ENCODE measurements at regions not wholly inside any gene's neighbourhood (a gene's known extent, or its start where the extent isn't known, plus 50 kb on each side); places are given as distances from the start of the nearest gene placed in this dataset.

DNA sequence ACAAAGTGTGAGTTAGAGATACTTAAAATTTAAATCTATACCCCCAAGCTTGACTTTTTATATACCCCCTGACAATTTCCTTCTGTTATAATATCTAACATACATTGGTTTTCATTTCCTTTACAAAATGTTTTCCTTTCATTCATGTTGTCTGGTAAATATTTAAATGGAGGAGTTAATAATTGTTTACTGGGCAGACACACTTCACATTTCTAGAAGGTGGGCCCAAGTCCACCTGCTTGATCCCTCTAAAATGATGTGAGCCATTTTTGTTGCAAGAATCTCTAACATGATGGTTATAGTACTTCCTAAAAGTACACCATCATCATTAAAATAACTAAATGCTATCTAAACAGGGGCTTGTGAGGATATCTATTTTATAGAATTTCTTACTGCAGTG lies 155.9 kb downstream of the FAM174A start:
- DNase-seq (no peak), ATAC-seq (no peak)
- Histone ChIP-seq H3K4me1 (no peaks in the 10 kb centered on the region), H3K27me3 (no peaks in the 10 kb centered on the region), H3K36me3 (no peaks in the 10 kb centered on the region), H3K4me3 (no peak overlapping the region), H3K27ac (no peak overlapping the region), H3K9me3 (no peaks in the 10 kb centered on the region)
- intact Hi-C loops (cut with DNase I) = no loop called here
- no peak for TF ChIP-seq CTCF (IDR thresholded peaks at IDR 0.05)

GRCh38 chr5:100691548-100691947 lies 156.4 kb downstream of the FAM174A start:
- Histone ChIP-seq H3K4me1 (no peaks in the 10 kb centered on the region), H3K36me3 (no peaks in the 10 kb centered on the region), H3K27ac (no peak overlapping the region), H3K9me3 (no peaks in the 10 kb centered on the region), H3K27me3 (no peaks in the 10 kb centered on the region), H3K4me3 (no peak overlapping the region)
- 90 to 93% methylated on average over 1 of the region's 1 CpG for WGBS, 2 donors
- intact Hi-C loops (cut with DNase I) = no loop called here
- no peak for TF ChIP-seq CTCF (IDR thresholded peaks at IDR 0.05)
- ATAC-seq (no peak), DNase-seq (no peak)

DNA sequence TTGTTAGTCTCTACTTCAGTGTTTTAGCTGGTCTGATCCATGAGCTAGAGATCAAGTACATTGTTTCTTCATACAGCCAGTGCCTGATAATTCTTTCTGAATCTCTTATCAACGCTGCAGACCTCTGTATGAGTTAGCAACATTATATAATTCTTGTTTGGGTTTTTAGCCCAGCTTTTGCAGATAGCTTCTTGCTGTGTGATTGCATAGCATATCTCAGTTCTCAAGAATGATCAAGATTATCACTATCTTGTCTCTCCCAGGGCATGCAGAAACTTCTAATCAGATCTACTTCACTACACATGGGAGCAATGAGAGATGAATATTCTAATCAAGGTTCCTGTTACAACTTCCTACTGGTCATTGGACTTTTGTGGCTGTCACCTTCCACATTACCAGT lies 158.3 kb downstream of the FAM174A start:
- intact Hi-C loops (cut with DNase I) = no loop called here
- Histone ChIP-seq H3K27ac (no peak overlapping the region), H3K9me3 (no peaks in the 10 kb centered on the region), H3K4me3 (no peak overlapping the region), H3K36me3 (no peaks in the 10 kb centered on the region), H3K27me3 (no peaks in the 10 kb centered on the region), H3K4me1 (no peaks in the 10 kb centered on the region)
- WGBS, 2 donors = 51 to 69% methylated on average over 1 of the region's 1 CpG
- TF ChIP-seq CTCF (IDR thresholded peaks at IDR 0.05) = no peak
- ATAC-seq (no peak), DNase-seq (no peak)

- H3K36me3 ChIP-seq = no peaks in the 10 kb centered on the region
- no peak for ATAC-seq
- TF ChIP-seq CTCF (IDR thresholded peaks at IDR 0.05) = no peak
These were observed 158.9 kb downstream of the FAM174A start for GRCh38 chr5:100694100-100694499.

GRCh38 chr5:100697970-100698369 lies 162.8 kb downstream of the FAM174A start:
- Histone ChIP-seq H3K27me3 (no peaks in the 10 kb centered on the region), H3K4me3 (no peak overlapping the region), H3K27ac (no peak overlapping the region), H3K4me1 (no peaks in the 10 kb centered on the region), H3K9me3 (no peaks in the 10 kb centered on the region), H3K36me3 (no peaks in the 10 kb centered on the region)
- TF ChIP-seq CTCF (IDR thresholded peaks at IDR 0.05) = peak in 4 of 9 donors; percentile 9 to 40 (median 18)
- DNase-seq = no peak
- 70 to 79% methylated on average over 2 of the region's 2 CpGs for WGBS, 2 donors
- intact Hi-C loops (cut with DNase I) = no loop called here
- no peak for ATAC-seq

More at GRCh38 chr5:100694100-100694499, 158.9 kb downstream of the FAM174A start:
- no peak for DNase-seq
- no peaks in the 10 kb centered on the region for H3K4me1 ChIP-seq
- 57 to 65% methylated on average over 4 of the region's 4 CpGs for WGBS, 2 donors
- H3K27ac ChIP-seq = no peak overlapping the region
- no peak overlapping the region for H3K4me3 ChIP-seq
- H3K9me3 ChIP-seq = no peaks in the 10 kb centered on the region
- H3K27me3 ChIP-seq = no peaks in the 10 kb centered on the region
- intact Hi-C loops (cut with DNase I) = no loop called here
